Lung (tissue), 11 donors: ENCODE measurements at regions not wholly inside any gene's neighbourhood (a gene's known extent, or its start where the extent isn't known, plus 50 kb on each side); places are given as distances from the start of the nearest gene placed in this dataset.

Source experiments
- ATAC-seq: fragments of 200-7000 bp; cut with Tn5 transposase; one replicate; pipeline ENCODE4 v1.9.1; 2020; ENCODE audit warnings: moderate number of reproducible peaks; ENCODE audit not compliant: insufficient read depth, low FRiP score
- DNase-seq, 3 donors: peaks; one replicate each; pipeline ENCODE4 v3.0.0-alpha.2; 2013 to 2017
- H3K27ac ChIP-seq, 2 donors: one replicate each; pipeline ENCODE4 v1.5.1; 2013; ENCODE audit warnings: mild to moderate bottlenecking in 2 of 2, moderate library complexity in 2 of 2, control low read depth in 1 of 2, inconsistent platforms in 1 of 2, low read depth in 1 of 2, low read length in 1 of 2
- H3K27me3 ChIP-seq, 3 donors: one replicate each; pipeline ENCODE4 v1.5.1; 2013; ENCODE audit warnings: low read length in 2 of 3; ENCODE audit not compliant: control insufficient read depth in 3 of 3, insufficient read depth in 3 of 3
- H3K36me3 ChIP-seq, 4 donors: one replicate each; pipeline ENCODE4 v1.5.1; 2013; ENCODE audit warnings: low read length in 4 of 4, mild to moderate bottlenecking in 1 of 4, moderate library complexity in 1 of 4; ENCODE audit not compliant: control insufficient read depth in 4 of 4, insufficient read depth in 4 of 4
- H3K4me1 ChIP-seq, 5 donors: one replicate each; pipeline ENCODE4 v1.5.1; 2013; ENCODE audit warnings: low read length in 5 of 5, mild to moderate bottlenecking in 2 of 5, moderate library complexity in 1 of 5; ENCODE audit not compliant: control insufficient read depth in 5 of 5, insufficient read depth in 5 of 5
- H3K4me3 ChIP-seq: one replicate; pipeline ENCODE4 v1.5.1; 2013; ENCODE audit warnings: mild to moderate bottlenecking, control low read depth, moderate library complexity
- H3K9ac ChIP-seq, 2 donors: one replicate each; pipeline ENCODE4 v1.5.1; 2013; ENCODE audit warnings: low read length in 2 of 2, control low read depth in 1 of 2; ENCODE audit not compliant: insufficient read depth in 1 of 2
- H3K9me3 ChIP-seq, 4 donors: one replicate each; pipeline ENCODE4 v1.5.1; 2013; ENCODE audit warnings: low read length in 3 of 4, mild to moderate bottlenecking in 1 of 4, moderate library complexity in 1 of 4; ENCODE audit not compliant: control insufficient read depth in 4 of 4, insufficient read depth in 3 of 4
- CTCF ChIP-seq: IDR thresholded peaks from 2 replicates; pipeline ENCODE4 v1.5.1; 2012; ENCODE audit warnings: mild to moderate bottlenecking; ENCODE audit errors: control extremely low read depth, extremely low read depth
- WGBS, 2 donors: extraction: QIAGEN DNeasy Blood & Tissue Kit; methylation state at CpG; one replicate each; pipeline ENCODE4 v1.1.7; 2013; 5-methylcytosine and 5-hydroxymethylcytosine counted together
- donor health status: control.
- donor health status: control.
- donor health status: Bipolar disorder and iron deficiency.
- donor health status: healthy.
- donor health status: DM: yes; HTN: yes; CAD: no.

GRCh38 chr20:55650657-55651360, 354.5 kb downstream of the CBLN4 start:
- H3K36me3 ChIP-seq, result no peaks in the 10 kb centered on the region
- H3K9ac ChIP-seq, result no peak overlapping the region
- no peaks in the 10 kb centered on the region for H3K27me3 ChIP-seq
- DNase-seq, result no peak
- H3K4me3 ChIP-seq, result no peak overlapping the region
- ATAC-seq, result no peak
- H3K27ac ChIP-seq, result no peak overlapping the region
- H3K9me3 ChIP-seq, result peaks cover 0 to 3% (median 0%) of the 10 kb centered on the region in 4 donors
- no peak for TF ChIP-seq CTCF
- H3K4me1 ChIP-seq, result peaks cover 0 to 5% (median 3%) of the 10 kb centered on the region in 5 donors
- 59 to 76% methylated on average over 6 of the region's 6 CpGs for WGBS, 2 donors

GRCh38 chr20:55649254-55649653, 356.1 kb downstream of the CBLN4 start:
- no peak for TF ChIP-seq CTCF
- H3K9me3 ChIP-seq, result peaks cover 0 to 3% (median 0%) of the 10 kb centered on the region in 4 donors
- DNase-seq, result no peak
- no peak for ATAC-seq
- H3K4me3 ChIP-seq, result no peak overlapping the region
- no peak overlapping the region for H3K27ac ChIP-seq
- 77 to 79% methylated on average over 6 of the region's 6 CpGs for WGBS, 2 donors
- no peaks in the 10 kb centered on the region for H3K36me3 ChIP-seq
- H3K4me1 ChIP-seq, result no peaks in the 10 kb centered on the region
- no peak overlapping the region for H3K9ac ChIP-seq
- H3K27me3 ChIP-seq, result no peaks in the 10 kb centered on the region

- Histone ChIP-seq H3K4me1 (no peaks in the 10 kb centered on the region), H3K9ac (no peak overlapping the region), H3K9me3 (peaks cover 0 to 3% (median 0%) of the 10 kb centered on the region in 4 donors), H3K4me3 (no peak overlapping the region), H3K36me3 (no peaks in the 10 kb centered on the region), H3K27ac (no peak overlapping the region), H3K27me3 (no peaks in the 10 kb centered on the region)
- DNase-seq (no peak), ATAC-seq (no peak)
- 74 to 84% methylated on average over 4 of the region's 4 CpGs for WGBS, 2 donors
- TF ChIP-seq CTCF, result no peak
These were observed 358.5 kb downstream of the CBLN4 start for GRCh38 chr20:55646851-55647250.

- Histone ChIP-seq H3K36me3 (no peaks in the 10 kb centered on the region), H3K4me3 (no peak overlapping the region), H3K27me3 (no peaks in the 10 kb centered on the region), H3K9me3 (peaks cover 0 to 1% (median 0%) of the 10 kb centered on the region in 4 donors), H3K9ac (no peak overlapping the region), H3K4me1 (no peaks in the 10 kb centered on the region), H3K27ac (no peak overlapping the region)
- no peak for DNase-seq
- no peak for TF ChIP-seq CTCF
- WGBS, 2 donors, result 66 to 71% methylated on average over 1 of the region's 1 CpG
- no peak for ATAC-seq
These were observed 363.8 kb downstream of the CBLN4 start for GRCh38 chr20:55641497-55641896.
